ENCODE measurements at regions not wholly inside any gene's neighbourhood (a gene's known extent, or its start where the extent isn't known, plus 50 kb on each side); places are given as distances from the start of the nearest gene placed in this dataset.

GRCh38 chr1:224872832-224873433 lies 56.5 kb upstream of the DNAH14 start:
- ChIA-PET CTCF (interaction anchor here (1.2 to 6.1 kb wide), 3 partner anchors 20 to 360 kb away, joined by 6 to 50 read pairs (median 11); no protein-coding TSS in a partner anchor), POLR2A (no interaction called here)

DNA sequence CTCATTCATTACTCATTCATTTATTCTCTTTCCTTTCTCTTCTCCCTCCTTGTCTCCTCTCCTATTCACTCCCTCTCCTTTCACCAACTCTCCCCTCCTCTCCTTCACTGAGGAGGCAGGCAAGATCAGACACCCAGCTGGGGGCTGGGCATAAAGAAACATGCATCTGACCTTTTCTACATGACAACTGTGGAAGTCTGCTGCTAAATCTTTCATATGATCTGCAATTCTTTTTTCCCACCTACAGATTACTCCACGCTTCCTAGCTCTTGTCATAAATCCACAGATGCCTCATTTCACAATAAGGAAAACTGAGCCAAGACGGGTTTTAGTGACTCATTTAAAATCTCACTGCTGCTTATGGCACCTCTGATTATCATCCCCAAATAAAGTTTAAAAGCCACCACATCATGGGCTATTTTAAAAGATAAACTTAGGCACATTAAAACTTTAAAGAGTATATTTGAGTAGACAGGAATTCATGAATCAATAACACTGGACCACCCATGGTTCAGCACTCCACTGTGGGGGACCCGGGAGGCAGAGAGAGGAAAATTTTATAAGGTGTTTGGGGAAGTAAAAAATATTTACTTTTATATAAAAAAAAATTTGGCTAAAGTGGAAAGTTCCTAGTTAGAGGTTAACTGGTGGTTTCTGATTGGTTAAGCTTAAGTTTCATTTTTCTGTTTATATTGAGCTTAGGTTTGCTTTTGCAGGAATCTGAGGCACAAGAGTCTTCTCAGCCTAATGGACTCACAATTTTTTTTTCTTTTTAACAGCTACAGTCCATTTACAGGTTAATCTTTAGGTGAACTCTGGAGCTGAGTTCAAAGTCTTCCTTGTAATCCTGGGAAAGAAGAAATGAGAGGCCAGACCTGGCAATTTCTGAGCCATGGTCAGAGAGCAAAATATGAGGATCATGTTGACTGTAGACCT lies 55.8 kb upstream of the DNAH14 start:
- ChIA-PET POLR2A (no interaction called here), CTCF (interaction anchor here (1.6 to 6.1 kb wide), 3 partner anchors 21 to 360 kb away, joined by 5 to 50 read pairs (median 11); no protein-coding TSS in a partner anchor)
- H3K4me3 ChIP-seq (ENCODE audit: low read depth, low read length): no peak overlapping the region
- DNase-seq (ENCODE audit: low read depth, low spot score): no peak
- TF ChIP-seq, protein P1, sequence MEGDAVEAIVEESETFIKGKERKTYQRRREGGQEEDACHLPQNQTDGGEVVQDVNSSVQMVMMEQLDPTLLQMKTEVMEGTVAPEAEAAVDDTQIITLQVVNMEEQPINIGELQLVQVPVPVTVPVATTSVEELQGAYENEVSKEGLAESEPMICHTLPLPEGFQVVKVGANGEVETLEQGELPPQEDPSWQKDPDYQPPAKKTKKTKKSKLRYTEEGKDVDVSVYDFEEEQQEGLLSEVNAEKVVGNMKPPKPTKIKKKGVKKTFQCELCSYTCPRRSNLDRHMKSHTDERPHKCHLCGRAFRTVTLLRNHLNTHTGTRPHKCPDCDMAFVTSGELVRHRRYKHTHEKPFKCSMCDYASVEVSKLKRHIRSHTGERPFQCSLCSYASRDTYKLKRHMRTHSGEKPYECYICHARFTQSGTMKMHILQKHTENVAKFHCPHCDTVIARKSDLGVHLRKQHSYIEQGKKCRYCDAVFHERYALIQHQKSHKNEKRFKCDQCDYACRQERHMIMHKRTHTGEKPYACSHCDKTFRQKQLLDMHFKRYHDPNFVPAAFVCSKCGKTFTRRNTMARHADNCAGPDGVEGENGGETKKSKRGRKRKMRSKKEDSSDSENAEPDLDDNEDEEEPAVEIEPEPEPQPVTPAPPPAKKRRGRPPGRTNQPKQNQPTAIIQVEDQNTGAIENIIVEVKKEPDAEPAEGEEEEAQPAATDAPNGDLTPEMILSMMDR (IDR thresholded peaks at IDR 0.05; ENCODE audit: insufficient read depth, low read length, missing control alignments): no peak

More at GRCh38 chr1:224872832-224873433, 56.5 kb upstream of the DNAH14 start:
- no peak for DNase-seq (ENCODE audit: low read depth, low spot score)
- no peak overlapping the region for H3K4me3 ChIP-seq (ENCODE audit: low read depth, low read length)
- TF ChIP-seq, protein P1 (IDR thresholded peaks at IDR 0.05; ENCODE audit: insufficient read depth, low read length, missing control alignments): no peak

- ChIA-PET POLR2A (no interaction called here), CTCF (interaction anchor here (1.3 to 6.1 kb wide), 4 partner anchors 22 to 361 kb away, joined by 3 to 50 read pairs (median 8); no protein-coding TSS in a partner anchor)
- DNase-seq (ENCODE audit: low read depth, low spot score): no peak
- no peak overlapping the region for H3K4me3 ChIP-seq (ENCODE audit: low read depth, low read length)
- TF ChIP-seq, protein P1 (IDR thresholded peaks at IDR 0.05; ENCODE audit: insufficient read depth, low read length, missing control alignments): no peak
Measured at GRCh38 chr1:224874775-224875174, 54.7 kb upstream of the DNAH14 start.

GRCh38 chr1:224879162-224879803 lies 50.2 kb upstream of the DNAH14 start:
- no peak overlapping the region for H3K4me3 ChIP-seq (ENCODE audit: low read depth, low read length)
- DNase-seq (ENCODE audit: low read depth, low spot score): no peak
- ChIA-PET POLR2A (no interaction called here), CTCF (interaction anchor here (1.4 to 3.7 kb wide), 3 partner anchors 16 to 366 kb away, joined by 5 to 21 read pairs (median 17); no protein-coding TSS in a partner anchor)
- TF ChIP-seq, protein P1 (IDR thresholded peaks at IDR 0.05; ENCODE audit: insufficient read depth, low read length, missing control alignments): no peak

Data from AG04449 (cell line).